PC-3 (cell line): ENCODE measurements at regions not wholly inside any gene's neighbourhood (a gene's known extent, or its start where the extent isn't known, plus 50 kb on each side); places are given as distances from the start of the nearest gene placed in this dataset.

Experiments
- ATAC-seq: fragments of 200-7000 bp; cut with Tn5 transposase; 2 replicates; pipeline ENCODE4 v1.9.1; 2020; ENCODE audit warnings: mild to moderate bottlenecking, moderate library complexity
- BruUV-seq: library from RNA; stranded (reverse); fragments of 400-500 nt; replicated peaks from 2 replicates; lab custom pipeline; 2021; lab: Mats Ljungman, UMichigan
- CTCF ChIA-PET: fragments of 300-600 bp; sonication (Branson Sonifier 250); formaldehyde crosslinking; loops from one replicate; lab custom pipeline; 2022; ENCODE audit warnings: antibody characterized with exemption; lab: Charles Lee
- POLR2A ChIA-PET: fragments of 300-600 bp; sonication (Branson Sonifier 250); formaldehyde crosslinking; loops from one replicate; lab custom pipeline; 2022; ENCODE audit warnings: antibody characterized with exemption; ENCODE audit not compliant: unreplicated experiment; lab: Charles Lee
- DNase-seq: peaks from one replicate; pipeline ENCODE4 v3.0.0-alpha.2; 2015
- H2AFZ ChIP-seq: fragments of 300-600 bp; sonication (generic); 2 replicates; pipeline ENCODE4 v1.6.0; 2016; ENCODE audit warnings: antibody characterized with exemption, low read length
- H3F3A ChIP-seq: fragments of 300-600 bp; sonication (generic); one replicate; pipeline ENCODE4 v1.6.0; 2017; ENCODE audit warnings: antibody characterized with exemption, low read length, control low read depth, mild to moderate bottlenecking; ENCODE audit not compliant: unreplicated experiment
- H3K27ac ChIP-seq: fragments of 300-600 bp; sonication (generic); 2 replicates; pipeline ENCODE4 v1.5.1; 2016; ENCODE audit warnings: mild to moderate bottlenecking, low read length
- H3K27me3 ChIP-seq: fragments of 300-600 bp; sonication (generic); 2 replicates; pipeline ENCODE4 v1.6.1; 2016; ENCODE audit warnings: low read length, mixed read lengths
- H3K36me3 ChIP-seq: fragments of 300-600 bp; sonication (generic); 2 replicates; pipeline ENCODE4 v1.6.1; 2016; ENCODE audit warnings: low read depth, mixed run types, low read length, mixed read lengths
- H3K4me1 ChIP-seq: fragments of 300-600 bp; sonication (generic); 2 replicates; pipeline ENCODE4 v1.5.1; 2016; ENCODE audit warnings: low read length; ENCODE audit not compliant: insufficient read depth
- H3K4me2 ChIP-seq: fragments of 300-600 bp; sonication (generic); 2 replicates; pipeline ENCODE4 v1.6.0; 2016; ENCODE audit warnings: low read length
- H3K4me3 ChIP-seq: fragments of 300-600 bp; sonication (generic); 2 replicates; pipeline ENCODE4 v1.5.1; 2016; ENCODE audit warnings: mild to moderate bottlenecking, low read length, mixed read lengths
- H3K79me2 ChIP-seq: fragments of 300-600 bp; sonication (generic); 2 replicates; pipeline ENCODE4 v1.6.1; 2017; ENCODE audit warnings: low read length, mixed read lengths
- H3K9ac ChIP-seq: fragments of 300-600 bp; sonication (generic); 2 replicates; pipeline ENCODE4 v1.6.0; 2016; ENCODE audit warnings: mild to moderate bottlenecking, low read length
- H3K9me2 ChIP-seq: fragments of 300-600 bp; sonication (generic); replicated peaks from 2 replicates; pipeline ENCODE4 v1.6.1; 2016; ENCODE audit warnings: mixed run types, low read length, mixed read lengths
- H3K9me3 ChIP-seq: fragments of 300-600 bp; sonication (generic); 2 replicates; pipeline ENCODE4 v1.6.1; 2016; ENCODE audit warnings: low read length, mixed read lengths
- H4K20me1 ChIP-seq: fragments of 300-600 bp; sonication (generic); 2 replicates; pipeline ENCODE4 v1.6.1; 2016; ENCODE audit warnings: low read length, mixed read lengths
- CTCF ChIP-seq: fragments of 300-600 bp; sonication (generic); conservative IDR thresholded peaks from 2 replicates; pipeline ENCODE4 v1.5.1; 2017; ENCODE audit warnings: antibody characterized with exemption, low read depth, mild to moderate bottlenecking, low read length
- EZH2 ChIP-seq: fragments of 300-600 bp; sonication (generic); IDR thresholded peaks from one replicate; pipeline ENCODE4 v1.6.1; 2017; ENCODE audit warnings: antibody characterized with exemption, mild to moderate bottlenecking, low read length; ENCODE audit not compliant: unreplicated experiment
- EZH2phosphoT487 ChIP-seq: fragments of 300-600 bp; sonication (generic); IDR thresholded peaks from 2 replicates; pipeline ENCODE4 v1.6.1; 2018; ENCODE audit warnings: mild to moderate bottlenecking, antibody characterized with exemption, low read length, borderline replicate concordance
- intact Hi-C: fragments of 100-400 bp; cut with micrococcal nuclease; formaldehyde crosslinking; loops from 2 replicates; pipeline ENCODE4 v1.9.0; 2023

- H3K9me3 ChIP-seq, result no peaks in the 10 kb centered on the region
- H3K9me2 ChIP-seq, result no peaks in the 10 kb centered on the region
- no peaks in the 10 kb centered on the region for H4K20me1 ChIP-seq
- H3K4me1 ChIP-seq, result peaks cover 31% of the 10 kb centered on the region
- ATAC-seq, result no peak; the same call in 1 of the 2 replicates
- no peaks in the 10 kb centered on the region for H3K27me3 ChIP-seq
- peak overlapping the region; percentile 48 for H3K4me2 ChIP-seq
- H3K27ac ChIP-seq, result peak overlapping the region; percentile 98
- no peaks in the 10 kb centered on the region for H3K79me2 ChIP-seq
- no peak overlapping the region for H2AFZ ChIP-seq
- CTCF ChIA-PET, result no interaction called here
- POLR2A ChIA-PET, result no interaction called here
- H3K9ac ChIP-seq, result peak overlapping the region; percentile 76
- intact Hi-C loops, result loop anchor here (2.0 to 10.0 kb wide), 4 partner anchors 154 to 1688 kb away; no protein-coding TSS in a partner anchor
- no peaks in the 10 kb centered on the region for H3K36me3 ChIP-seq
- no peak for TF ChIP-seq EZH2phosphoT487
- TF ChIP-seq EZH2, result no peak
- no peak for TF ChIP-seq CTCF
- no TSS peak for BruUV-seq
- H3K4me3 ChIP-seq, result no peak overlapping the region
- no peaks in the 10 kb centered on the region for H3F3A ChIP-seq
- DNase-seq, result peak; percentile 43
Measured at GRCh38 chr15:95558916-95559315, 771.6 kb upstream of the NR2F2 start.

- Histone ChIP-seq H3K4me3 (no peak overlapping the region), H2AFZ (no peak overlapping the region), H3K4me1 (peaks cover 31% of the 10 kb centered on the region), H3K4me2 (0 out of 2 replicates have a peak overlapping the region, but pooled peaks have one; percentile 11), H3K9me2 (no peaks in the 10 kb centered on the region), H3K9me3 (no peaks in the 10 kb centered on the region), H3K27me3 (no peaks in the 10 kb centered on the region), H3K9ac (peak overlapping the region; percentile 76; the same call in 1 of the 2 replicates), H4K20me1 (no peaks in the 10 kb centered on the region), H3K36me3 (no peaks in the 10 kb centered on the region), H3K27ac (peak overlapping the region; percentile 98), H3K79me2 (no peaks in the 10 kb centered on the region), H3F3A (no peaks in the 10 kb centered on the region)
- DNase-seq, result peak; percentile 81
- peak; percentile 49 for ATAC-seq
- intact Hi-C loops, result loop anchor here (2.0 to 10.0 kb wide), 4 partner anchors 153 to 1687 kb away; no protein-coding TSS in a partner anchor
- ChIA-PET POLR2A (no interaction called here), CTCF (no interaction called here)
- no TSS peak for BruUV-seq
- TF ChIP-seq EZH2phosphoT487 (no peak), CTCF (no peak), EZH2 (no peak)
Measured at GRCh38 chr15:95559875-95560394, 770.6 kb upstream of the NR2F2 start.

GRCh38 chr15:95561463-95561862 lies 769.0 kb upstream of the NR2F2 start:
- DNase-seq (no peak), ATAC-seq (no peak)
- Histone ChIP-seq H4K20me1 (no peaks in the 10 kb centered on the region), H3K36me3 (no peaks in the 10 kb centered on the region), H3K4me1 (peaks cover 31% of the 10 kb centered on the region), H3K4me3 (no peak overlapping the region), H3K9me2 (no peaks in the 10 kb centered on the region), H3K4me2 (no peak overlapping the region), H3F3A (no peaks in the 10 kb centered on the region), H3K9ac (no peak overlapping the region), H3K79me2 (no peaks in the 10 kb centered on the region), H3K9me3 (no peaks in the 10 kb centered on the region), H3K27me3 (no peaks in the 10 kb centered on the region), H3K27ac (no peak overlapping the region), H2AFZ (no peak overlapping the region)
- no TSS peak for BruUV-seq
- no peak for TF ChIP-seq CTCF
- no peak for TF ChIP-seq EZH2phosphoT487
- TF ChIP-seq EZH2, result no peak
- intact Hi-C loops, result no loop called here
- ChIA-PET CTCF (no interaction called here), POLR2A (no interaction called here)
